ENCODE measurements at regions not wholly inside any gene's neighbourhood (a gene's known extent, or its start where the extent isn't known, plus 50 kb on each side); places are given as distances from the start of the nearest gene placed in this dataset.

GRCh38 chr15:77819851-77820728 is 187.4 kb upstream of the LINGO1 start:
- DNase-seq (ENCODE audit: low spot score): no peak

GRCh38 chr15:77819048-77819850 is 186.5 kb upstream of the LINGO1 start:
- no peak for DNase-seq (ENCODE audit: low spot score)

- DNase-seq (ENCODE audit: low spot score): no peak
Measured at GRCh38 chr15:77818484-77819047, 185.9 kb upstream of the LINGO1 start.

GRCh38 chr15:77817434-77817833 is 184.7 kb upstream of the LINGO1 start:
- DNase-seq (ENCODE audit: low spot score): no peak

GRCh38 chr15:77816983-77817382 is 184.3 kb upstream of the LINGO1 start:
- DNase-seq (ENCODE audit: low spot score): no peak

GRCh38 chr15:77815015-77815414 is 182.3 kb upstream of the LINGO1 start:
- DNase-seq (ENCODE audit: low spot score): no peak

- DNase-seq (ENCODE audit: low spot score): no peak
Measured at GRCh38 chr15:77812664-77813063, 180.0 kb upstream of the LINGO1 start.

GRCh38 chr15:77811270-77811669 is 178.6 kb upstream of the LINGO1 start:
- no peak for DNase-seq (ENCODE audit: low spot score)

- DNase-seq (ENCODE audit: low spot score): no peak
Measured at GRCh38 chr15:77810130-77810571, 177.4 kb upstream of the LINGO1 start.

- no peak for DNase-seq (ENCODE audit: low spot score)
Measured at GRCh38 chr15:77808581-77809177, 176.0 kb upstream of the LINGO1 start.

- DNase-seq (ENCODE audit: low spot score): no peak
Measured at GRCh38 chr15:77808075-77808474, 175.4 kb upstream of the LINGO1 start.

- DNase-seq (ENCODE audit: low spot score): no peak
Measured at GRCh38 chr15:77807611-77808010, 174.9 kb upstream of the LINGO1 start.

GRCh38 chr15:77807115-77807514 is 174.4 kb upstream of the LINGO1 start:
- DNase-seq (ENCODE audit: low spot score): no peak

- no peak for DNase-seq (ENCODE audit: low spot score)
Measured at GRCh38 chr15:77804210-77804609, 171.5 kb upstream of the LINGO1 start.

GRCh38 chr15:77803487-77803886 is 170.8 kb upstream of the LINGO1 start:
- DNase-seq (ENCODE audit: low spot score): no peak

- DNase-seq (ENCODE audit: low spot score): no peak
Measured at GRCh38 chr15:77800305-77800704, 167.6 kb upstream of the LINGO1 start.

GRCh38 chr15:77798847-77799246 is 166.1 kb upstream of the LINGO1 start:
- DNase-seq (ENCODE audit: low spot score): no peak

GRCh38 chr15:77798151-77798835 is 165.6 kb upstream of the LINGO1 start:
- DNase-seq (ENCODE audit: low spot score): no peak

- no peak for DNase-seq (ENCODE audit: low spot score)
Measured at GRCh38 chr15:77797270-77797669, 164.6 kb upstream of the LINGO1 start.

GRCh38 chr15:77796046-77796729 is 163.5 kb upstream of the LINGO1 start:
- DNase-seq (ENCODE audit: low spot score): no peak

- DNase-seq (ENCODE audit: low spot score): no peak
Measured at GRCh38 chr15:77795446-77795845, 162.7 kb upstream of the LINGO1 start.
